Gastrocnemius medialis (tissue), 4 donors: ENCODE measurements at regions not wholly inside any gene's neighbourhood (a gene's known extent, or its start where the extent isn't known, plus 50 kb on each side); places are given as distances from the start of the nearest gene placed in this dataset.

Experiments
- POLR2A ChIP-seq, 2 donors: fragments of 450-650 bp; IDR thresholded peaks; one replicate each; pipeline ENCODE4 v1.6.1; 2017; ENCODE audit warnings: antibody characterized with exemption in 2 of 2, mild to moderate bottlenecking in 2 of 2, moderate library complexity in 2 of 2
- TF ChIP-seq, protein P1 (sequence below), 5 experiments: fragments of 450-650 bp in 3 of 5; fragments of 200-600 bp in 2 of 5; sonication (generic) in 2 of 5; IDR thresholded peaks in 4 of 5; conservative IDR thresholded peaks in 1 of 5; 1 replicate in 4 of 5; 2 replicates in 1 of 5; pipeline ENCODE4 v1.5.1; 2016 to 2019; ENCODE audit warnings: antibody characterized with exemption in 5 of 5, mild to moderate bottlenecking in 3 of 5, moderate library complexity in 3 of 5

DNA sequence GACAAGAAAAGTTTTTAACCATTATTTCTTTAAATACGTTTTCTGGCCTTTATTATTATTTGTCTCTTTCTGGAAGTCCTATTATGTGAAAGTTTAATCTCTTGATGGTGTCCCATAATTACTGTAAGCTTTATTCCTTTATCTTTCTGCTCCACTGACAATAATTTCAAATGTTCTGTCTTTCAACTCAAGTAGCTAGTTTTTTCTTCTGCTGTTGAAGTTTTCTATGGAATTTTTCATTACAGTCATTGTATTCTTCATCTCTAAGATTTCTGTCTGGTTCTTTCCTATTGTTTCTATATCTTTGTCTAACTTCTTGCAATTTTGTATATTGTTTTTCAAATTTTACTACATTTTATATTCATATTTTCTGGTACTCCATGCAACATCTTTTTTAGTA, 173.6 kb upstream of the MGAT4C start:
- no peak for TF ChIP-seq POLR2A (IDR thresholded peaks at IDR 0.05)
- TF ChIP-seq, protein P1, sequence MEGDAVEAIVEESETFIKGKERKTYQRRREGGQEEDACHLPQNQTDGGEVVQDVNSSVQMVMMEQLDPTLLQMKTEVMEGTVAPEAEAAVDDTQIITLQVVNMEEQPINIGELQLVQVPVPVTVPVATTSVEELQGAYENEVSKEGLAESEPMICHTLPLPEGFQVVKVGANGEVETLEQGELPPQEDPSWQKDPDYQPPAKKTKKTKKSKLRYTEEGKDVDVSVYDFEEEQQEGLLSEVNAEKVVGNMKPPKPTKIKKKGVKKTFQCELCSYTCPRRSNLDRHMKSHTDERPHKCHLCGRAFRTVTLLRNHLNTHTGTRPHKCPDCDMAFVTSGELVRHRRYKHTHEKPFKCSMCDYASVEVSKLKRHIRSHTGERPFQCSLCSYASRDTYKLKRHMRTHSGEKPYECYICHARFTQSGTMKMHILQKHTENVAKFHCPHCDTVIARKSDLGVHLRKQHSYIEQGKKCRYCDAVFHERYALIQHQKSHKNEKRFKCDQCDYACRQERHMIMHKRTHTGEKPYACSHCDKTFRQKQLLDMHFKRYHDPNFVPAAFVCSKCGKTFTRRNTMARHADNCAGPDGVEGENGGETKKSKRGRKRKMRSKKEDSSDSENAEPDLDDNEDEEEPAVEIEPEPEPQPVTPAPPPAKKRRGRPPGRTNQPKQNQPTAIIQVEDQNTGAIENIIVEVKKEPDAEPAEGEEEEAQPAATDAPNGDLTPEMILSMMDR (IDR thresholded peaks at IDR 0.05 in 4 of 5, conservative IDR thresholded peaks at IDR 0.05 in 1 of 5) = no peak
